ENCODE measurements at regions not wholly inside any gene's neighbourhood (a gene's known extent, or its start where the extent isn't known, plus 50 kb on each side); places are given as distances from the start of the nearest gene placed in this dataset.

- TF ChIP-seq CTCF (IDR thresholded peaks at IDR 0.05; ENCODE audit: insufficient read depth, low read length, poor library complexity, severe bottlenecking) (no peak), EZH2phosphoT487 (conservative IDR thresholded peaks at IDR 0.05; ENCODE audit: low read length) (no peak)
- Histone ChIP-seq H3F3A (ENCODE audit: insufficient read depth) (no peaks in the 10 kb centered on the region), H3K27ac (ENCODE audit: low read depth, low read length) (no peak overlapping the region), H3K9me2 (replicated peaks; ENCODE audit: insufficient read depth, low read length) (no peaks in the 10 kb centered on the region), H3K4me2 (ENCODE audit: low read depth, low read length, poor library complexity, severe bottlenecking) (no peak overlapping the region), H3K9me3 (ENCODE audit: insufficient read depth, low read length) (no peaks in the 10 kb centered on the region), H2AFZ (ENCODE audit: low read depth, low read length, severe bottlenecking) (no peak overlapping the region), H3K27me3 (ENCODE audit: low read length) (no peaks in the 10 kb centered on the region), H3K4me3 (ENCODE audit: insufficient read depth, low read length, poor library complexity, severe bottlenecking) (no peak overlapping the region), H3K79me2 (ENCODE audit: insufficient read depth, low read length) (no peaks in the 10 kb centered on the region), H3K9ac (ENCODE audit: low read length) (no peak overlapping the region), H4K20me1 (ENCODE audit: low read depth, low read length) (no peaks in the 10 kb centered on the region), H3K36me3 (ENCODE audit: low read length) (no peaks in the 10 kb centered on the region)
Observed at GRCh38 chr14:95606266-95606665, 71.4 kb downstream of the GLRX5 start.

DNA sequence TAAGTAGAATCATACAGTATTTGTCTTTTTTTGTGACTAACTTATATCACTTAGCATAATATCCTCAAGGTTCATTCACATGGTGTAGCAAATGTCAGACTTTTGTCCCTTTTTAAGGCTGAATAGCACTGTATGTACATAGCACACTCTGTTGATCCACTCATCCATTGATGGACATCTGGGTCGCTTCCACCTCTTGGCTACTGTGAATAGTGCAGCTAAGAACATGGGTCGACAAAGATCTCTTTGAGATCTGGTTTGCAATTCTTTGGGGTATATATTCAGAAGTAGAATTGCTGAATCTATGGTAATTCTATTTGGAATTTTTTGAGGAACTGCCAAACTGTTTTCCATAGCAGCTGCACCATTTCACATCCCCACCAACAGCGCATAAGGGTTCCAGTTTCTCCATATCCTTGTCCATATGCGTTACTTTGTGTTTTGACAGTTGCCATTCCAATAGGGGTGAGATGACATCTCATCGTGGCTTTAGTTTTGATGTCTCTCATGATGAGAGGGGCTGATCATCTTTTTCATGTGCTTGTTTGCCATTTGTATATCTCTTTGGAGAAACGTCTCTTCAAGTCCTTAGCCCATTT lies 73.9 kb downstream of the GLRX5 start:
- H4K20me1 ChIP-seq (ENCODE audit: low read depth, low read length), result no peaks in the 10 kb centered on the region
- no peak overlapping the region for H2AFZ ChIP-seq (ENCODE audit: low read depth, low read length, severe bottlenecking)
- no peaks in the 10 kb centered on the region for H3F3A ChIP-seq (ENCODE audit: insufficient read depth)
- H3K4me3 ChIP-seq (ENCODE audit: insufficient read depth, low read length, poor library complexity, severe bottlenecking), result no peak overlapping the region
- TF ChIP-seq CTCF (IDR thresholded peaks at IDR 0.05; ENCODE audit: insufficient read depth, low read length, poor library complexity, severe bottlenecking) (no peak), EZH2phosphoT487 (conservative IDR thresholded peaks at IDR 0.05; ENCODE audit: low read length) (no peak)
- no peak overlapping the region for H3K9ac ChIP-seq (ENCODE audit: low read length)
- H3K79me2 ChIP-seq (ENCODE audit: insufficient read depth, low read length), result no peaks in the 10 kb centered on the region
- H3K9me3 ChIP-seq (ENCODE audit: insufficient read depth, low read length), result no peaks in the 10 kb centered on the region
- no peak overlapping the region for H3K4me2 ChIP-seq (ENCODE audit: low read depth, low read length, poor library complexity, severe bottlenecking)
- no peaks in the 10 kb centered on the region for H3K9me2 ChIP-seq (replicated peaks; ENCODE audit: insufficient read depth, low read length)
- H3K27ac ChIP-seq (ENCODE audit: low read depth, low read length), result no peak overlapping the region
- no peaks in the 10 kb centered on the region for H3K36me3 ChIP-seq (ENCODE audit: low read length)
- no peaks in the 10 kb centered on the region for H3K27me3 ChIP-seq (ENCODE audit: low read length)

DNA sequence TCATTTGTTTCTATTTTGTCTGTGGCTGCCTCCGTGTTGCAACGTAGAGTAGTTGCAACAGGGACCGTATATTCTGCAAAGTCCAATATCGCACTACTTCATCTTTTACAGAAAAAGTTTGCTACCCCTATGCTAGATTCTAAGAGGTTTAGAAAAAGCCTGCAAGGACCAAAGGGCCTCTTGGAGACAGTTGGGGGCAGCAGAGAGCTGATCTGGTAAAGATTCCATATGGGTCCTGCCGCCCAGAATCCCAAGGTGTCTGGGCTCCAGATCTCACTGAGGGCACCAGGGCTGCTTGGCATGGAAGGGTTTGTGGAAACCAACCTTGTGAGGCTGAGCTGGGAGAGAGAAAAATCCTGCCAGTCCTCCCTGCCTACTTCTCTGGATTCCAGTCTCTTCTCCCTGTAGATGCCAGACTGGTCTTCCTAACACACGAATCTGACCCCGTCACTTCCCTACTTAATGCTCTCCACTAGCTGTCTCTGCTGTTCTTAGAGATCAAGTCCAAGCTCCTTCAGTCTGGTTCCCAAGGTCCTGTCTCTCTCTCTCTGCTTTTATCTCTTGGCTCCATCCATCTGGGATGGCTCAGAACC lies 74.6 kb downstream of the GLRX5 start:
- Histone ChIP-seq H3K36me3 (ENCODE audit: low read length) (no peaks in the 10 kb centered on the region), H2AFZ (ENCODE audit: low read depth, low read length, severe bottlenecking) (no peak overlapping the region), H4K20me1 (ENCODE audit: low read depth, low read length) (no peaks in the 10 kb centered on the region), H3K9ac (ENCODE audit: low read length) (no peak overlapping the region), H3F3A (ENCODE audit: insufficient read depth) (no peaks in the 10 kb centered on the region), H3K79me2 (ENCODE audit: insufficient read depth, low read length) (no peaks in the 10 kb centered on the region), H3K9me3 (ENCODE audit: insufficient read depth, low read length) (no peaks in the 10 kb centered on the region), H3K27me3 (ENCODE audit: low read length) (no peaks in the 10 kb centered on the region), H3K4me3 (ENCODE audit: insufficient read depth, low read length, poor library complexity, severe bottlenecking) (no peak overlapping the region), H3K9me2 (replicated peaks; ENCODE audit: insufficient read depth, low read length) (no peaks in the 10 kb centered on the region), H3K4me2 (ENCODE audit: low read depth, low read length, poor library complexity, severe bottlenecking) (no peak overlapping the region), H3K27ac (ENCODE audit: low read depth, low read length) (no peak overlapping the region)
- TF ChIP-seq EZH2phosphoT487 (conservative IDR thresholded peaks at IDR 0.05; ENCODE audit: low read length) (no peak), CTCF (IDR thresholded peaks at IDR 0.05; ENCODE audit: insufficient read depth, low read length, poor library complexity, severe bottlenecking) (peak; percentile 82)
